GM18508 (cell line): ENCODE measurements at regions not wholly inside any gene's neighbourhood (a gene's known extent, or its start where the extent isn't known, plus 50 kb on each side); places are given as distances from the start of the nearest gene placed in this dataset.
"Not testable (repeated sequence)": the region's sequence is repeated elsewhere in the genome, so short reads cannot be mapped to it uniquely, and the experiment has no call there.

Experiments
- ATAC-seq: cut with Tn5 transposase; IDR thresholded peaks from one replicate; pipeline ENCODE4 v1.9.1; 2021; ENCODE audit warnings: moderate number of reproducible peaks; ENCODE audit not compliant: insufficient read depth, unreplicated experiment

DNA sequence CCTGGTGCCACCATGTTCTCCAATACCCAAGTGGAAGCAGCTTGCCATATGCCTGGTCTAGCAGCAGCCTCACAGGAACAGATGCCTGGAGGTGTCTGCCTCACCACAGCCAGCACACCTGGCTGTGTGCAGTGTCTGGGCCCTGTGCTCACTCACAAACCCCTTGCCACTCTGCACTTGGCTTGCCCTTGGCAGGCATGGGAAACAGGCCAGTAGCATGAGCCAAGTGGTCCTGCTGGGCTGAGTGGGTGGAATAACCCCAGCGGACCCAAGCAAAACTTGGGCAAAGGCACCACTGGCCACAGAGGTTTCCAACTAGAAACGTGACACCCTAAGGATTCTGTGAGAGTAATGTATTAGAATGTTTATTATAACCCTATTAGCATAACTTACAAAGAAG, 600.5 kb upstream of the GJE1 start:
- no peak for ATAC-seq

DNA sequence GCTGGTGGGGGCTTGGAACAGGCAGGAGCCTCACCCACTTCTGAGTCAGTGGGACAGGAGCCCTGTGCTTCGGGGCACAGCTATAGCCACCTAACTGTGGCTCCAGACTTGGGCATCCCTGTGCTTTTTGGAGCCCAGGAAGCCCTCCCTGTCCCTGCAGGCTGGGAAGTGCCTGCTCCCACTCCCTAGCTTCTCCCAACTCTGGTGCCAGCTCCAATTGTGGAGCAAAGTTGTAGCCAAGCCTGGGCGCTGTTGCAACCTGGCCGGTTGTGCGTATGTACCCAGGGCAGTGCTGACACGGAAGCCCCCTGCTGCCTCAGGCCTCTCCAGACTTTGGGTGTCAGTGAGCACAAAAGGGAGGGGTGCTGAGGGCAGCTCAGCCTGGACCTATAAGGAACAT, 601.7 kb upstream of the GJE1 start:
- no peak for ATAC-seq

DNA sequence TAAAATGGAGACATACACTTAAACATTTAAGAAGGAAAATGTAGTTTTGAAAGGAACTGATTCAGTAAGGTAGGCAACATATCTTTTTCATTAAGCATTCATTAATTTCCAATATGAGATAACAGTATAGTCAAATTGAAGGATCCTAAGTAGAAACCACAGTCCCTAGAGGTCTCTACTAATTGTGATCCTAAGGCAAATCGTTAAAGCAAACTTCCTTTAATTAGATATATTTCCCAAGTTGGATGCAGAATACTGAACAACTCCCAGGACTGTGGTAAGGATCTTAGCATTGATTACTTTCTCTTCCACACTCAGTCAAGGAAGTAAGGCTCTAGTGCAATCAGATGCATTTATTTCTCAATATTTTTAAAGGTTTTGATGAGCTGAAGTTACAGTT, 604.1 kb upstream of the GJE1 start:
- no peak for ATAC-seq

DNA sequence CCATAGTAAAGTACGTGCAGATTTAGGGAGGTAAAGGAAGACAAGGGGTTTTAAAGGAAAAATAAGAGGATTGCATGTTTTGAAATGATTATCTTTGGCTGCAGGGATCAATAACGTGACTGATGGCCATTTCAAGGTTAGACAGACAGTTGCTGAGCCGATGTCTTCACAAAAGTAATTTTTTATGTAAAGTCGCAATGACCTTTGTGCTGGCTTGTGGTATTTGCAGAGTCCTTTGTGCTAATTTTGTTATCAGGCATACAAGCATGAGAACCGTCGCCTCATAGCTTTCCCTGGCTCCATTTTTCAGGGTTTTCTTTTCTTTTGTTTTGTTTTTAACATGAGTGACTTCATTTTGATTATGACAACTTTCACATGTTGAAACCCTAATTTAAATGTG, 605.7 kb upstream of the GJE1 start:
- no peak for ATAC-seq

GRCh38 chr6:141521440-141521839, 611.3 kb upstream of the GJE1 start:
- ATAC-seq: no peak

GRCh38 chr6:141513830-141514229, 618.9 kb upstream of the GJE1 start:
- no peak for ATAC-seq

- no peak for ATAC-seq
Observed at GRCh38 chr6:141510803-141511202, 621.9 kb upstream of the GJE1 start.

DNA sequence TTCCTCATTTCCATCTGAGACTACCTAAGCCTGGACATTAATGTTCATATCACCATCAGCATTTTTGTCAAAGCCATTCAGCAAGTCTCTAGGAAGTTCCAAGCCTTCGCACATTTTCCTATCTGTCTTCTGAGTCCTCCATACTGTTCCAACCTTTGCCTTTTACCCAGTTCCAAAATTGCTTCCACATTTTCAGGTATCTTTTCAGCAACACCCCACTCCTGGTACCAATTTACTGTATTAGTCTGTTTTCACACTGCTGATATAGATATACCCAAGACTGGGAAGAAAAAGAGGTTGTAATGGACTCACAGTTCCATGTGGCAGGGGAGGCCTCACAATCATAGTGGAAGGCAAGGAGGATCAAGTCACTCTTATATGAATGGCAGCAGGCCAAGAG, 626.7 kb upstream of the GJE1 start:
- ATAC-seq: not testable (repeated sequence)

DNA sequence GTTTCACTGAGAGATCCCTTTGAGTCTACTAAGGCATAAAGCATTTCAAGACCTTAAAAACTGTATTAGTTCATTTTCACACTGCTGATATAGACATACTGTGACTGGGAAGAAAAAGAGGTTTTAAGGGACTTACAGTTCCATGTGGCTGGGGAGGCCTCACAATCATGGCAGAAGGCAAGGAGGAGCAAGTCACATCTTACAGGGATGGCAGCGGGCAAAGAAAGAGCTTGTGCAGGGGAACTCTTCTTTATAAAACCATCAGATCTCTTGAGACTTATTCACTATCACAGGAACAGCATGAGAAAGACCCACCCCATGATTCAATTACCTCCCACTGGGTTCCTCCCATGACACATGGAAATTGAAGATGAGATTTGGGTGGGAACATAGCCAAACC, 628.4 kb upstream of the GJE1 start:
- not testable (repeated sequence) for ATAC-seq

GRCh38 chr6:141501616-141502015, 631.1 kb upstream of the GJE1 start:
- no peak for ATAC-seq

DNA sequence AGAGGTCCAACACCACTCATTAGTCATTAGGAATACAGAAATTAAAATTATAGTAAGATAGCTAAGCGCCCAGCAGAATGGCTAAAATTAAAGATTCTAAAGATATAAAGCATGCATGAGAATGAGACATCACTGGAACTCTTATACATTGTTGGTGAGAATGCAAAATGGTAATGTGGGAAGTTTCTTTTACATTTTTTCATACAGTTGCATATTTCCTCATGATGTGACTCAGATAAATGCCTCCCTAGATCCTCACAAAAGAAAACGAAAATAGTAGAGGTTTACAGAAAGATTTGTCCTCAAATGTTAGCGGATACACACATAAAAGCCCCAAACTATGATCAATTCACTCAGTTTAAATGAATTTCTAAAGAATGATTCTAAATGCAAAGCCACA, 633.7 kb upstream of the GJE1 start:
- no peak for ATAC-seq

DNA sequence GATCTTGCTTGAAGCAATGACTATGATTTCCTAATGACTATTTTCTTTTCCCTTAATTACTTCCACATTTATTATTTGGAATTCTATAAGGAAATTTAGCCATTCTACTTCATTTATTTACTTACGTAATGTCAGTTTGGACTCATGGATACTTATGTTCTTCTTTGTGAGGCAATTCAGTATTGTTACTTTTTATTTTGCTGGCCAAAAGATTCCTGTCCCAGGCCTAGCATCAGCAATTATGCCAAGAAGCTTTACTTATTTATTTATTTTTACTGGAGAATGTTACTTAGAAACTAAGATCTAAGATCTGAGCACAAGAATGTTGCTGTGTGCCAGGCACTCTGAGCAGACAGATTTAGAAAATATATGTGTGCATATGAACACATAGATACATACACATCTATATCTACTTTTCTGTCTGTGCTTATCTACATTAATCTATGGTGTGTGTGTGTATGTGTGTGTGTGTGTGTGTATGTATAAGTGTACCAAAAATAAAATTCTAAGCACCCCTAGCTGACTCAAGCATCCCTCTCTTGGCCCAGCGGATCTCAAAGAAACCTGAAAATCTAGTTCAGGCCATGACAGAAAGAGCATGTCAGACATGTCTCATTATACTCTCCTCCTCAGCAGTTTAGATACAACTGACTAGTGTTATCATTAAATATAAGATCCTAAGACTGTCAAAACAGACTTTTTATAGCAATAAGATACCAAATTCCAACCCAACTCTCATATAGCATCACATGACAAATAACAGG, 640.0 kb upstream of the GJE1 start:
- no peak for ATAC-seq

- no peak for ATAC-seq
Observed at GRCh38 chr6:141491684-141492083, 641.0 kb upstream of the GJE1 start.

GRCh38 chr6:141490982-141491381, 641.7 kb upstream of the GJE1 start:
- no peak for ATAC-seq

DNA sequence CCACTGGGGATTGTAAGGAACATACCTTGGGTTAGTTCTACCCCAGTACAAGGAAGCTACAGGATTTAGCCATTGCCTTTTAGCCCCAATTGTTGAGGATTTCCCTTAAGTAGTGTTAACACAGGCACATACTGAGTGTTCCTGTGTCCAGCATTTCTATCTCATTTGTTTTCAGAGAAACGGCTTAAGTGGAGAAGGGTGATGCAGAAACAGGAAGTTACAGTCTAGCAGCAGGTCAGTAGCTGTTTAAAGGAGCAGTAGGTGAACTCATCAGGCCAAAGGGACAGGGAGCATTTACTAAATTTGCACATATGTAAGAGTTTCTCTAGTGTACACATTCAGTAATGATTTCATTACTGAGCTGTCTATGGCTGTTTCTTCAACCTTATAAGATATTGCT, 644.2 kb upstream of the GJE1 start:
- no peak for ATAC-seq

DNA sequence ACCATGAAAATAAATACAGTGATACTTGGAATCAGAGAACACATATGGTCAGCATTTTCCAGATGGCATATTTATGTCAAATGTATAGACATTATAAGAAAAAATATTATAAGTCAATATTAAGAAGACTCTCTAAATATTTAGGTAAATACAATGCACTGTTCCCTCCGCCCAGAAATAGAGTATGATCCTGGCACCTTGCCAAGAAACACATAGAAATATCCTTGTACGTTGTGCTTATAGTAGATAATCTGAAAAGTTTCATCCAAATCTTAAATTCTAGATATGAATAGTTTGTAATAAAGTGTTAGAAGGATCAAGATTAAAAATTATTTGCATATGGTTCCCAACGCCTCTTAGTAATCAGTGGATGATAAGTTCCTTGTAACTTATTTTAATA, 645.8 kb upstream of the GJE1 start:
- no peak for ATAC-seq

DNA sequence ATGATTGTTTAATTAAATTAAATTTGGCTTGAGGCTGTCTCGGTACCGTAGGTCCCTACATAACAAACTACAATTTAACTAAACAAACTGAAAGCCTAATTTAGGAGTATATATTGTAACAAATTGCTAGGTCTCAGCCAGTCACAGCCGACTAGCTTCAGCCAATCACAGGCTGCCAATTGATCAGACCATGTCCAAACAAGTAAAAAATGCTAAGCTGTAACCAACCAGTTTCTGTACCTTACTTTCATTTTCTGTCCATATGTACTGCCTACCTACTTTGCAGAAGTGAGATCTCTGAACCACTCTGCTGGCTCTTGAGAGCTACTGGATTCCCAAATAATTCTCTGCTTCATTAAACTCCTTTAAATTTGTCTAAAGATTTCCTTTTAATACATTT, 648.0 kb upstream of the GJE1 start:
- ATAC-seq: peak; percentile 81

DNA sequence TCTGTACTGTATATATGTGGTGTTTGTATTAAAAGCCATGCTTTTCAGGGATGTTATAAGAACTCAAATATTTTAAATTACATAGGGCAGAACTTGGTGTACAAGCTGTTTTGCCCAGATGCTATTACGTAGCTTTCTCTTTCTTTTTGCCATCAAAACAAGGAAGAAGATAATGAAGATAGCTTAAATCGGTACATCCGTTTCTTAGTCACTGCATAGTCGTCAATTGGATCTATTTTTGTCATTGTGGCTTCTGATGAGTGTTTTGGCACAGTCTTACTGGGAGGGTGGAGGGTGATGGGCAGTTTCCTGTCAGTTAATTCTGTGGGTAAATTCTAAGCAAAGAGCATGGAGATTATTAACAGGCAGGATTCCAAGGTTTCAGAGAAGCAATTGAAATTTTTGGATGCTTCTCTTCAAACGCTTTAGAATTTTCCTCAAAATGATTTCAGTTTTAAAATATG, 649.1 kb upstream of the GJE1 start:
- peak; percentile 87 for ATAC-seq

GRCh38 chr6:141482796-141483597, 649.7 kb upstream of the GJE1 start:
- ATAC-seq: no peak

GRCh38 chr6:141475259-141475658, 657.5 kb upstream of the GJE1 start:
- ATAC-seq: no peak

GRCh38 chr6:141472162-141472928, 660.4 kb upstream of the GJE1 start:
- ATAC-seq: no peak
